ENCODE measurements at regions not wholly inside any gene's neighbourhood (a gene's known extent, or its start where the extent isn't known, plus 50 kb on each side); places are given as distances from the start of the nearest gene placed in this dataset.
"Not testable (repeated sequence)": the region's sequence is repeated elsewhere in the genome, so short reads cannot be mapped to it uniquely, and the experiment has no call there.

DNA sequence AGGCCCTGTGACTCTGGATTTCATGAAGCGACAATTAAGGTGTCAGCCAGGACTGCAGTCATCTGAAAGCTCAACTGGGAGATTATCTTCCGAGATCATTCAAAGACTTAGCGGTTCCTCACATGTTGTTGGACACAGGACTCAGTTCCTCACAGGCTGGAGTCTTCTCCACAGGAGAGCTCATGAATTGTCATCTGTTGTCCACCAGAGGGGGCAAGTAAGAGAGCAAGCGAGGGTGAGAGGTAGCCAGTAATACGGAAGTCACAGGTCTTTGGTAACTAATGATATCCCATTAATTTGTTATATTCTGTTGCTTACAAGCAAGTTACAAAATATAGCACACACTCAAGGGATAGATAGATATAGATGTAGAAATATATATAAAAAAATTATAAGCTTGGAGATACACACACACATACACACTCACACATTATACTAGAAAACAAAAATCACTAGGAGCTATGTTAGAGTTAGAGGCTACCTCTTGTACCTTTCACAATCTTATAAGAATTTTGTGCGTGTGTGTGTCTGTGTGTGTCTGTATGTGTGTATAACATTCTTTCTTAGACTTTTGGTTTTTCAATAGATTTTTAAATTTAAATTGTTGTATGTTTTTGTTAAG, 1695.3 kb downstream of the BRINP3 start:
- DNase-seq (ENCODE audit: insufficient read length, low spot score), result peak; percentile 15
- no peak for TF ChIP-seq POLR2A (IDR thresholded peaks at IDR 0.05; ENCODE audit: low read depth, low read length)
- FAIRE-seq, result peak; percentile 96

DNA sequence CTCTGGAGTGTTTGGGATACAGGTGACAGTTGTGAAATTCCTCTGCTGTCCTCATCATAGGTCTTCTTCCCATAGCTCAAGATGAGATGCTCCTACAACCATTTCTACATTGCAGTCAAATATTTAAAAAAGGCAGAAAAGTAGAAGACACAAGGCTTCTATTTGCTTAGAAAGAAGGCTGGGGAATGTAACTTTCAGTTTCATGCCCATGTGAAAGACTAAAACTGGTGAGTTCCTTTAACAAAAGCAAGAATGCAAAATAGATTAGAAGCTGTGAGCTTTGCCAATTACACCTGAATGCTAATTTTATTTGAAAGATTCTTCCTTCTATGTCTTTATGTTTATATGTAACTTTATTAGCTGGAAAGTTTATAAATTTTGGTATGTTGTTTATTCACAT, 1682.7 kb downstream of the BRINP3 start:
- FAIRE-seq (no peak), DNase-seq (ENCODE audit: insufficient read length, low spot score) (no peak)
- TF ChIP-seq POLR2A (IDR thresholded peaks at IDR 0.05; ENCODE audit: low read depth, low read length), result no peak

DNA sequence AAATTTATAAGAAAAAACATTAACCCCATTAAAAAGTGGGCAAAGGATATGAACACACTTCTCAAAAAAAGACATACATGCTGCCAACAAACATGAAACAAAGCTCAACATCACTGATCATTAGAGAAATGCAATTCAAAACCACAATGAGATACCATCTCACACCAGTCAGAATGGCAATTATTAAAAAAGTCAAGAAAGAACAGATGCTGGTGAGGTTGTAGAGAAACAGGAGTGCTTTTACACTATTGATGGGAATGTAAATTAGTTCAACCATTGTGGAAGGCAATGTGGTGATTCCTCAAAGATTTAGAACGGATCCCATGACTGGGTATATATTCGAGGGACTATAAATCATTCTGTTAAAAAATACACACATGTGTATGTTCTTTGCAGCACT, 1665.5 kb downstream of the BRINP3 start:
- not testable (repeated sequence) for FAIRE-seq; DNase-seq (ENCODE audit: insufficient read length, low spot score)

DNA sequence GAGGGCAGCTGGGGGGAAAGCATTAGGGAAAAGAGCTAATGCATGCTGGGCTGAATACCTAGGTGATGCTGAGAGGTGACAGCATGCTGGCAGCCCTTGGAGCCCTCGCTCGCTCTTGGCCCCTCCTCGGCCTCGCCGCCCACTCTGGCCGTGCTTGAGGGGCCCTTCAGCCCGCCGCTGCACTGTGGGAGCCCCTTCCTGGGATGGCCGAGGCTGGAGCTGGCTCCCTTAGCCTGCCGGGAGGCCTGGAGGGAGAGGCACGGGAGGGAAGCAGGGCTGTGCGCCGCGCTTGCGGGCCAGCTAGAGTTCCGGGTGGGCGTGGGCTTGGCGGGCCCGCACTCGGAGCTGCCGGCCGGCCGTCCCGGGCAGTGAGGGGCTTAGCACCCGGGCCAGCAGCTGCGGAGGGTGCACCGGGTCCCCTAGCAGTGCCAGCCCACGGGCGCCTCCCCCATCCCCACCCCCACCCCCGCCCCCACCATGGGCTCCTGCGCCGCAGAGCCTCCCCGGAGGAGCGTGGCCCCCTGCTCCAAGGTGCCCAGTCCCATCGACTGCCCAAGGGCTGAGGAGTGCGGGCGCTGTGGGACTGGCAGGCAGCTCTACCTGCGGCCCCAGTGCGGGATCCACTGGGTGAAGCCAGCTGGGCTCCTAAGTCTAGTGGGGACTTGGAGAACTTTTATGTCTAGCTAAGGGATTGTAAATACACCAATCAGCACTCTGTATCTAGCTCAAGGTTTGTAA, 1664.7 kb downstream of the BRINP3 start:
- not testable (repeated sequence) for FAIRE-seq

DNA sequence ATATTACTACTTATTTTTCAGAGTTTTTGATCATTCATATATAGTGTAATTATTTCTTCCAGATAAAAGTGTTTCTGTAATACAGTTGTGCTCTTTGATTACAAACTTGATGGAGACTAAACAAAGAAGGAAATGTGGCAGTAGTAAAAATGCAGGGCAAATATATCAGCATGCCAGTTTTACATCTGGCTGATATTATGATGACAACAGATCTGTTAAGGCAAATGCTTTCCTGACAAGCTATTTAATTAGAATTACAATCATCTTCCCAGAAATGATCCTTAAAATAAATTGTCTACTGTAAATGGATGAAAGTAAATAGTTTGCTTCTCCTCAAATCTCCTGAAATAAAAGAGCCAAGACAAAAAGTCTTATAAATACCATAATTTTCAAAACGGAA, 1659.8 kb downstream of the BRINP3 start:
- TF ChIP-seq POLR2A (IDR thresholded peaks at IDR 0.05; ENCODE audit: low read depth, low read length), result no peak
- FAIRE-seq, result no peak
- no peak for DNase-seq (ENCODE audit: insufficient read length, low spot score)

More for the DNA sequence above, 1664.7 kb downstream of the BRINP3 start:
- DNase-seq (ENCODE audit: insufficient read length, low spot score), result not testable (repeated sequence)

DNA sequence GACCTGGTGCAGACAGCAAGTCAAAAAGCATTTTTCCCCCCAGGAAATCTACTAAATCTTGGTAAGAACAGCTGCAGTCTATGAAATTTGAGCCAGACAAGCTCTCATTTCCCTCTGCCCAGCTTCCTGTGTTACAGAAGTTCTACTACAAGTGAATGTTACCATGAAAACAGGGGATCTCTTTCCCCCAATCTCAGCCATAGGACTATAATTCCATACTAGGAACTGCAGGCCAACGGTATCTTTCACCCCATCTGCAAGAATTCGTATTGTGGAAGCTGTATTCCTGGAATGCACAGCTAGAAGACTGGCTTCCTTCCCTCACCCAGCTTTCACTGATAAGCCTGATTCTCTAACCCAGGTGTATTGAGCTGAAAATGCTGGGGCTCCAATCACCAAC, 1655.4 kb downstream of the BRINP3 start:
- peak; percentile 27 for FAIRE-seq
- TF ChIP-seq POLR2A (IDR thresholded peaks at IDR 0.05; ENCODE audit: low read depth, low read length), result no peak
- no peak for DNase-seq (ENCODE audit: insufficient read length, low spot score)

DNA sequence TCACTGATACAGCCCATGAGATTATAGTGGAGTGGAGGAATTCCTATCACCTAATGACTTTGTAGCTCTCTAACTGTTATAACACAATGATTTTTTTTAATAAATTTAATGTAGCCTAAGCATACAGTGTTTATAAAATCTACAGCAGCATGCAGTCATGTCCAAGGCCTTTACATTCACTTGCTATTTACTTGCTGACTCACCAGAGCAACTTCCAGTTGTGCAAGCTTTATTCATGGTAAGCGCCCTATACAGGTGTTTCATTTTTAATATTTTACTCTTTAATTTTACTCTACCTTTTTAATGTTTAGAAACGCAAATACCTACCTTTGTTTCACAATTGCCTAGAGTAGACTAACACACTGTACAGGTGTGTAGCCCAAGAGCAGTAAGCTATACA, 1652.2 kb downstream of the BRINP3 start:
- no peak for TF ChIP-seq POLR2A (IDR thresholded peaks at IDR 0.05; ENCODE audit: low read depth, low read length)
- no peak for FAIRE-seq
- DNase-seq (ENCODE audit: insufficient read length, low spot score), result no peak

DNA sequence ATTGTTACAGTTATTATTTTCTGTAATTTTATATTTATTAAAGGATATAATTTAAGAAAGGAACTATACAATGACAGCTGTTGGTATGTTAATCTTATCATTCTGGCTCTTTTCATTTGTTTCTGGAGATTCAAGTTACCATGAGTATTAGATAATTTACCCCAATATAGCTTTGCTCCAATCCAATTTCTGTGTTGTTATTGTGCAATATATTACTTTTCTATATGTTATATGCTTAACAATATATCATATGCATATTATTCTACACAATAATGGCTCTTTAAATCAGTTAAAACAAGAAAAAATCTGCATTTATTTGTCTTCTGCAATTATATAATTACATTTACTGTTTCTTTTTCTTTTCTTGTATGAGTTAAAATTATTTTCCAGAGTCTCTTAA, 1650.9 kb downstream of the BRINP3 start:
- FAIRE-seq, result no peak
- no peak for DNase-seq (ENCODE audit: insufficient read length, low spot score)
- TF ChIP-seq POLR2A (IDR thresholded peaks at IDR 0.05; ENCODE audit: low read depth, low read length), result no peak

DNA sequence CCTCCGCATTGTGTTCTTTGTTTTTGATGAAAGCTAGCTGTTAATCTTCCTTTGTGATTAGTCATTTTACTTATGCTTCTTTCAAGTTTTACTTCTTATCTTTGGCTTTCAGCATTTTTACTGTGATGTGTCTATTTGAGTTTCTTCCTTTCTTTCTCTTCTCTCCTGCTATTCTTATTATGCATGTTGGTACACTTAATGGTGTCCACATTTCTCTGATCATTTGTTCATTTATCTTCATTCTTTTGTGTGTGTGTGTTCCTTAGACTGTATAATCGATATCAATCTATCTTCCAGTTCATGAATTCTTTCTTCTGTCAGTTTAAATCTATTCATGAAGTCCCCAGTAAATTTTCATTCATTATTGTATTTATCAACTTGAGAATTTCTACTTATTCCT, 1650.3 kb downstream of the BRINP3 start:
- DNase-seq (ENCODE audit: insufficient read length, low spot score) (no peak), FAIRE-seq (no peak)
- no peak for TF ChIP-seq POLR2A (IDR thresholded peaks at IDR 0.05; ENCODE audit: low read depth, low read length)

DNA sequence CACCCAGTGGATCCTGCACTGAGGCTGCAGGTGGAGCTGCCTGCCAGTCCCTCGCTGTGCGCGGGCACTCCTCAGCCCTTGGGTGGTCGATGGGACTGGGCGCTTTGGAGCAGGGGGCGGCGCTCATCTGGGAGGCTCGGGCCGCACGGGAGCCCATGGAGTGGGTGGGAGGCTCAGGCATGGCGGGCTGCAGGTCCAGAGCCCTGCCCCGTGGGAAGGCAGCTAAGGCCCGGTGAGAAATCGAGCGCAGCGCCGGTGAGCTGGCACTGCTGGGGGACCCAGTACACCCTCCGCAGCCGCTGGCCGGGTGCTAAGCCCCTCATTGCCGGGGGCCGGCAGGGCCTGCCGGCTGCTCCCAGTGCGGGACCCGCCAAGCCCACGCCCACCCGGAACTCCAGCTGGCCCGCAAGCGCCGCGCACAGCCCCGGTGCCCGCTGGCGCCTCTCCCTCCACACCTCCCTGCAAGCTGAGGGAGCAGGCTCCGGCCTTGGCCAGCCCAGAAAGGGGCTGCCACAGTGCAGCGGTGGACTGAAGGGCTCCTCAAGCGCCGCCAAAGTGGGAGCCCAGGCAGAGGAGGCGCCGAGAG, 1636.5 kb downstream of the BRINP3 start:
- DNase-seq (ENCODE audit: insufficient read length, low spot score); FAIRE-seq: not testable (repeated sequence)

DNA sequence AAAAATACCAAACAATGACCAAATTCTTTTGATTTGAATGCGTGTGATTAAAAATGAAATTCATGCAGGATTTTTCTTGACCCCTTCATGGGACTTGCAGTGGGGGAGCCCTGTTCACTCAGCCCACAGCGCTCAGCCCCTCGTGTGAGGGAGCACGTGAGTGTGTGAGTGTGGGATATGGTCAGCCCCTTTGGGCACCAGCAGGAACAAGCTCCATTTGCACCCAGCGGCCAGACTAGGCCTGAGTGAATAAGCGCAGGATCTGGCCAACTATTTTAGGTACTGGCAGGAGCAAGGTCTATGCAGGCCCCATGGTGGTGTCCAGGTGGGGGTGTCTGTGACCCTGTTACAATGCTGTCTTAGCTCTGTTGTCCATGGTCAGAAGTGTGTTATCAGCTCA, 1631.2 kb downstream of the BRINP3 start:
- no peak for TF ChIP-seq POLR2A (IDR thresholded peaks at IDR 0.05; ENCODE audit: low read depth, low read length)
- no peak for FAIRE-seq
- no peak for DNase-seq (ENCODE audit: insufficient read length, low spot score)

DNA sequence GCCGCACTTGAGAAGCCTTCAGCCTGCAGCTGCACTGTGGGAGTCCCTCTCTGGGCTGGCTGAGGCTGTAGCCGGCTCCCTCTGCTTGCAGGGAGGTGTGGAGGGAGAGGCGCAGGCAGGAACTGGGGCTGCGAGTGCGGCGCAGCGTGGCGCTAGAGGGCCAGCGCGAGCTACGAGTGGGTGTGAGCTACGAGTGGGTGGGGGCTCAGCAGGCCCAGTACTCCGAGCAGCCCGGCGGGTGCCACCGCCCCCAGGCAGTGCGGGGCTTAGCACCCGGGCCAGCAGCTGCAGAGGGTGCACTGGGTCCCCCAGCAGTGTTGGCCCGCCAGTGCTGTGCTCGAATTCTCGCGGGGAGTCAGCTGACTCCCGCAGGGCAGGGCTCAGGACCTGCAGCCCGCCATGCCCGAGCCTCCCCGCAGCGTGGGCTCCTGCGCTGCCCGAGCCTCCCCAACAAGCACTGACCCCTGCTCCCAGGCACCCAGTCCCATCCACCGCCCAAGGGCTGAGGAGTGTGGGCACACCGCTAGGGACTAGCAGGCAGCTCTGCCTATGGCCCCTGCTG, 1620.1 kb downstream of the BRINP3 start:
- no peak for FAIRE-seq
- no peak for TF ChIP-seq POLR2A (IDR thresholded peaks at IDR 0.05; ENCODE audit: low read depth, low read length)

DNA sequence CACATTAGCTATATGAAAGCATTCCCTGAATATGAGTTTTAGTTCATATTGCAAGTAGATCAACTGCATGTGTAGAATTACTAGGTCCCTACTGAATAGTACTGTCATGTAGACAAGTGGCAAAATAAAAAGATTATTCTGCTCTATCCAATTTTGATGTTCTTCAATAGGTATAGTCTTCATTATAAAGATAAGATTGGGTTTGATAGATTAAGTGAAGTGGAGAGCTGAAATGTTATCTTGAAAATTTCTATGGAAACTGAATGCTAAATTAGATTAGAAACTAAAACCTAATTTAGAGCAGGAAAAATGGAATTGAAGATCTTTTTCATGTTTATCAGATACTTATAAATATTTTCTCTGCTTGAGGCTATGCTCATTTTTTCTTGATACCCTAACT, 1610.0 kb downstream of the BRINP3 start:
- FAIRE-seq, result no peak
- no peak for DNase-seq (ENCODE audit: insufficient read length, low spot score)
- no peak for TF ChIP-seq POLR2A (IDR thresholded peaks at IDR 0.05; ENCODE audit: low read depth, low read length)

More for the DNA sequence above, 1620.1 kb downstream of the BRINP3 start:
- no peak for DNase-seq (ENCODE audit: insufficient read length, low spot score)

DNA sequence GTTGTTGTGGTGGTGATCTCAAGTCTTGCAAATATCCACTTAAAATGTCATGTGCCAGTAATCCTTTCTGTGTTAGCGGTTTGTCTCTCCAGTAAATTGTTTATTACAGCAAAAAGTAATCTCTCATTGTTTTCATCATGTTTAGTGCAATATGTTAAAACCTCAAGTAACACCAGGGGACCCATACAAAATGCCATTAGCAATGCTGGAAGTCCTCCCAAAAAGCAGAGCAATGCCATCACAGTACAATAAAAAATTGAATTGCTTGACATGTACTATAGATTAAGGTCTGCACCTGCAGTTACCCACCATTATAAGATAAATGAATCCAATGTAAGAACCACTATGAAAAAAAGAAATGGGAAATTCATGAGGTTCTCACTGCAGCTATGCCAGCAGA, 1606.5 kb downstream of the BRINP3 start:
- DNase-seq (ENCODE audit: insufficient read length, low spot score) (no peak), FAIRE-seq (no peak)
- TF ChIP-seq POLR2A (IDR thresholded peaks at IDR 0.05; ENCODE audit: low read depth, low read length), result no peak

DNA sequence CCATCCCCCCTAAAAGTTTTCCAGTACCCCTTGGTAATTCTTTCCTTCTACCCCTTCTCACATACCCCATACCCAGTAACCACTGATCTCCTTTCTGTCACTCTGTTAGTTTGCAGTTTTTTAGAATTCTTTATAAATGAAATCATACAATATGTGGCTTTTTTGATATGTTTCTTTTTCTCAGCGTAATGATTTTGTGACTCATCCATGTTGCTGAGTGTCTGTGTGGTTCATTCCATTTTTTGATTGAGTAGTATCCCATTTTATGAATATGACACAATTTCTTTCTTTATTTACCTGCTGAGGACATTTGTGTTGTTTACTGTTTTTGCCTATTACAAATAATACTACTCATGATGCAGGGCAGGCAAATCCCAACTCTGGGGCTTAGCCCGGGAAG, 1605.3 kb downstream of the BRINP3 start:
- no peak for TF ChIP-seq POLR2A (IDR thresholded peaks at IDR 0.05; ENCODE audit: low read depth, low read length)
- FAIRE-seq (no peak), DNase-seq (ENCODE audit: insufficient read length, low spot score) (no peak)

Data from H54 (cell line).